PC-9 (cell line): ENCODE measurements at regions not wholly inside any gene's neighbourhood (a gene's known extent, or its start where the extent isn't known, plus 50 kb on each side); places are given as distances from the start of the nearest gene placed in this dataset.
"Not testable (repeated sequence)": the region's sequence is repeated elsewhere in the genome, so short reads cannot be mapped to it uniquely, and the experiment has no call there.

Experiments
- BruUV-seq: library from RNA; stranded (reverse); fragments of 400-500 nt; replicated peaks from 2 replicates; lab custom pipeline; 2021; lab: Mats Ljungman, UMichigan
- CTCF ChIA-PET: fragments of 300-600 bp; sonication (Branson Sonifier 250); formaldehyde crosslinking; loops from one replicate; lab custom pipeline; 2022; ENCODE audit warnings: antibody characterized with exemption; lab: Charles Lee
- POLR2A ChIA-PET: fragments of 300-600 bp; sonication (Branson Sonifier 250); formaldehyde crosslinking; loops from one replicate; lab custom pipeline; 2022; ENCODE audit warnings: antibody characterized with exemption; ENCODE audit not compliant: unreplicated experiment; lab: Charles Lee
- DNase-seq, 2 experiments: peaks; one replicate each; pipeline versions ENCODE4 v3.0.0 to v3.0.0-alpha.2; 2015 to 2022; ENCODE audit warnings: mixed read lengths in 1 of 2
- H2AFZ ChIP-seq: fragments of 200-600 bp; sonication (generic); 2 replicates; pipeline ENCODE4 v1.8.1; 2017; ENCODE audit warnings: antibody characterized with exemption
- H3F3A ChIP-seq: fragments of 200-600 bp; sonication (generic); 2 replicates; pipeline ENCODE4 v1.8.1; 2017; ENCODE audit warnings: antibody characterized with exemption, mild to moderate bottlenecking, low read depth; ENCODE audit not compliant: insufficient read depth
- H3K27ac ChIP-seq: fragments of 200-600 bp; sonication (generic); 2 replicates; pipeline ENCODE4 v1.6.1; 2016; ENCODE audit warnings: mixed run types
- H3K27me3 ChIP-seq: fragments of 200-600 bp; sonication (generic); 2 replicates; pipeline ENCODE4 v1.6.1; 2016; ENCODE audit warnings: low read depth, mixed run types; ENCODE audit not compliant: insufficient read depth
- H3K36me3 ChIP-seq: fragments of 200-600 bp; sonication (generic); 2 replicates; pipeline ENCODE4 v1.6.1; 2016; ENCODE audit warnings: low read depth, mixed run types
- H3K4me1 ChIP-seq: fragments of 200-600 bp; sonication (generic); replicated peaks from 2 replicates; pipeline ENCODE4 v1.6.1; 2016; ENCODE audit warnings: mixed run types; ENCODE audit not compliant: insufficient read depth
- H3K4me2 ChIP-seq: fragments of 200-600 bp; sonication (generic); 2 replicates; pipeline ENCODE4 v1.6.1; 2017; ENCODE audit warnings: mixed run types
- H3K4me3 ChIP-seq: fragments of 200-600 bp; sonication (generic); 2 replicates; pipeline ENCODE4 v1.6.1; 2016; ENCODE audit warnings: mixed run types
- H3K79me2 ChIP-seq: fragments of 200-600 bp; sonication (generic); 2 replicates; pipeline ENCODE4 v1.6.1; 2017; ENCODE audit warnings: low read depth, mixed run types
- H3K9me2 ChIP-seq: fragments of 200-600 bp; sonication (generic); 2 replicates; pipeline ENCODE4 v1.8.1; 2017; ENCODE audit warnings: mild to moderate bottlenecking; ENCODE audit not compliant: insufficient read depth
- H3K9me3 ChIP-seq: fragments of 200-600 bp; sonication (generic); 2 replicates; pipeline ENCODE4 v1.8.1; 2016; ENCODE audit warnings: low read depth; ENCODE audit not compliant: insufficient read depth
- H4K20me1 ChIP-seq: fragments of 200-600 bp; sonication (generic); 2 replicates; pipeline ENCODE4 v1.8.1; 2017; ENCODE audit not compliant: insufficient read depth
- CTCF ChIP-seq: fragments of 200-600 bp; sonication (generic); conservative IDR thresholded peaks from 2 replicates; pipeline ENCODE4 v1.6.1; 2017; ENCODE audit warnings: mixed run types, antibody characterized with exemption, mild to moderate bottlenecking, moderate library complexity
- EZH2 ChIP-seq: fragments of 200-600 bp; sonication (generic); IDR thresholded peaks from 2 replicates; pipeline ENCODE4 v1.8.0; 2017; ENCODE audit warnings: antibody characterized with exemption, low read depth
- intact Hi-C: fragments of 100-400 bp; cut with micrococcal nuclease; formaldehyde crosslinking; loops from one replicate; pipeline ENCODE4 v1.10.0; 2022; ENCODE audit not compliant: unreplicated experiment

- CTCF ChIA-PET, result no interaction called here
- no peaks in the 10 kb centered on the region for H3K36me3 ChIP-seq
- BruUV-seq, result no TSS peak
- no peaks in the 10 kb centered on the region for H4K20me1 ChIP-seq
- H3K4me3 ChIP-seq, result no peak overlapping the region
- no peak for DNase-seq
- no peaks in the 10 kb centered on the region for H3K27me3 ChIP-seq
- intact Hi-C loops, result no loop called here
- no peaks in the 10 kb centered on the region for H3K4me1 ChIP-seq
- no peak overlapping the region for H2AFZ ChIP-seq
- no peaks in the 10 kb centered on the region for H3F3A ChIP-seq
- POLR2A ChIA-PET, result no interaction called here
- no peaks in the 10 kb centered on the region for H3K9me2 ChIP-seq
- H3K4me2 ChIP-seq, result no peak overlapping the region
- H3K79me2 ChIP-seq, result no peaks in the 10 kb centered on the region
- H3K27ac ChIP-seq, result no peak overlapping the region
- TF ChIP-seq CTCF (no peak), EZH2 (no peak)
- no peaks in the 10 kb centered on the region for H3K9me3 ChIP-seq
Measured at GRCh38 chr4:170801771-170802170, 712.0 kb upstream of the AADAT start.

GRCh38 chr4:170794525-170794924 is 704.8 kb upstream of the AADAT start:
- ChIA-PET CTCF (no interaction called here), POLR2A (no interaction called here)
- H3K36me3 ChIP-seq, result no peaks in the 10 kb centered on the region
- no peaks in the 10 kb centered on the region for H3K79me2 ChIP-seq
- no peak overlapping the region for H3K4me3 ChIP-seq
- no peak for DNase-seq
- no TSS peak for BruUV-seq
- H4K20me1 ChIP-seq, result no peaks in the 10 kb centered on the region
- intact Hi-C loops, result no loop called here
- H3K9me2 ChIP-seq, result no peaks in the 10 kb centered on the region
- no peak overlapping the region for H3K27ac ChIP-seq
- H3K9me3 ChIP-seq, result no peaks in the 10 kb centered on the region
- TF ChIP-seq EZH2 (no peak), CTCF (no peak)
- no peak overlapping the region for H3K4me2 ChIP-seq
- H3K4me1 ChIP-seq, result no peaks in the 10 kb centered on the region
- no peaks in the 10 kb centered on the region for H3F3A ChIP-seq
- no peaks in the 10 kb centered on the region for H3K27me3 ChIP-seq
- no peak overlapping the region for H2AFZ ChIP-seq

- H3K9me2 ChIP-seq, H3K9me3 ChIP-seq, H3K4me1 ChIP-seq, H4K20me1 ChIP-seq, H3K79me2 ChIP-seq, H3K27me3 ChIP-seq, intact Hi-C loops, H2AFZ ChIP-seq, H3F3A ChIP-seq, H3K27ac ChIP-seq, DNase-seq, POLR2A ChIA-PET, BruUV-seq, H3K36me3 ChIP-seq: not testable (repeated sequence)
- CTCF ChIA-PET, result interaction anchor here (0.6 kb wide), 1 partner anchor 655 kb away, joined by 6 read pairs; no protein-coding TSS in a partner anchor
- H3K4me3 ChIP-seq, result peak overlapping the region; percentile 49
- peak overlapping the region; percentile 53; the same call in 1 of the 2 replicates for H3K4me2 ChIP-seq
Measured at GRCh38 chr4:170788540-170789051, 698.8 kb upstream of the AADAT start.

GRCh38 chr4:170777663-170778062 is 687.9 kb upstream of the AADAT start:
- H3K79me2 ChIP-seq, result no peaks in the 10 kb centered on the region
- H3F3A ChIP-seq, result no peaks in the 10 kb centered on the region
- BruUV-seq, result no TSS peak
- ChIA-PET POLR2A (no interaction called here), CTCF (no interaction called here)
- no peak overlapping the region for H3K4me3 ChIP-seq
- no peaks in the 10 kb centered on the region for H3K27me3 ChIP-seq
- intact Hi-C loops, result no loop called here
- H4K20me1 ChIP-seq, result no peaks in the 10 kb centered on the region
- H3K9me3 ChIP-seq, result no peaks in the 10 kb centered on the region
- TF ChIP-seq CTCF (no peak), EZH2 (no peak)
- no peaks in the 10 kb centered on the region for H3K9me2 ChIP-seq
- no peak for DNase-seq
- no peak overlapping the region for H2AFZ ChIP-seq
- no peak overlapping the region for H3K27ac ChIP-seq
- no peaks in the 10 kb centered on the region for H3K36me3 ChIP-seq
- no peaks in the 10 kb centered on the region for H3K4me1 ChIP-seq
- H3K4me2 ChIP-seq, result no peak overlapping the region
